ENCODE measurements at regions not wholly inside any gene's neighbourhood (a gene's known extent, or its start where the extent isn't known, plus 50 kb on each side); places are given as distances from the start of the nearest gene placed in this dataset.

GRCh38 chr6:167717455-167717854 is 109.3 kb upstream of the AFDN start:
- TF ChIP-seq CTCF (IDR thresholded peaks at IDR 0.05; ENCODE audit: low read depth, low read length) = no peak
- no peak for DNase-seq (ENCODE audit: low read depth, low spot score)
- no peak overlapping the region for H3K27ac ChIP-seq (ENCODE audit: low read depth, low read length)
- no peak overlapping the region for H3K4me3 ChIP-seq (ENCODE audit: low read depth, low read length)
- H3K27me3 ChIP-seq (ENCODE audit: control insufficient read depth, insufficient read depth, low read length) = no peaks in the 10 kb centered on the region
- ChIA-PET POLR2A (no interaction called here), CTCF (no interaction called here)
- H3K9me3 ChIP-seq (ENCODE audit: control insufficient read depth, insufficient read depth, low read length) = peaks cover 62% of the 10 kb centered on the region

- H3K9me3 ChIP-seq (ENCODE audit: control insufficient read depth, insufficient read depth, low read length) = peaks cover 62% of the 10 kb centered on the region
- no peak for TF ChIP-seq CTCF (IDR thresholded peaks at IDR 0.05; ENCODE audit: low read depth, low read length)
- POLR2A ChIA-PET = no interaction called here
- no peaks in the 10 kb centered on the region for H3K27me3 ChIP-seq (ENCODE audit: control insufficient read depth, insufficient read depth, low read length)
- CTCF ChIA-PET = no interaction called here
- no peak overlapping the region for H3K27ac ChIP-seq (ENCODE audit: low read depth, low read length)
- no peak for DNase-seq (ENCODE audit: low read depth, low spot score)
- H3K4me3 ChIP-seq (ENCODE audit: low read depth, low read length) = no peak overlapping the region
These were observed 108.8 kb upstream of the AFDN start for GRCh38 chr6:167717867-167718266.

- no peak overlapping the region for H3K4me3 ChIP-seq (ENCODE audit: low read depth, low read length)
- no peaks in the 10 kb centered on the region for H3K27me3 ChIP-seq (ENCODE audit: control insufficient read depth, insufficient read depth, low read length)
- H3K9me3 ChIP-seq (ENCODE audit: control insufficient read depth, insufficient read depth, low read length) = peaks cover 57% of the 10 kb centered on the region
- ChIA-PET POLR2A (no interaction called here), CTCF (no interaction called here)
- no peak for DNase-seq (ENCODE audit: low read depth, low spot score)
- H3K27ac ChIP-seq (ENCODE audit: low read depth, low read length) = no peak overlapping the region
- TF ChIP-seq CTCF (IDR thresholded peaks at IDR 0.05; ENCODE audit: low read depth, low read length) = no peak
These were observed 106.8 kb upstream of the AFDN start for GRCh38 chr6:167719920-167720319.

GRCh38 chr6:167720456-167721285 is 106.0 kb upstream of the AFDN start:
- POLR2A ChIA-PET = no interaction called here

More at GRCh38 chr6:167720456-167721285, 106.0 kb upstream of the AFDN start:
- DNase-seq (ENCODE audit: low read depth, low spot score) = no peak
- no peaks in the 10 kb centered on the region for H3K27me3 ChIP-seq (ENCODE audit: control insufficient read depth, insufficient read depth, low read length)
- H3K27ac ChIP-seq (ENCODE audit: low read depth, low read length) = no peak overlapping the region
- no peak for TF ChIP-seq CTCF (IDR thresholded peaks at IDR 0.05; ENCODE audit: low read depth, low read length)
- peaks cover 59% of the 10 kb centered on the region for H3K9me3 ChIP-seq (ENCODE audit: control insufficient read depth, insufficient read depth, low read length)
- no peak overlapping the region for H3K4me3 ChIP-seq (ENCODE audit: low read depth, low read length)
- CTCF ChIA-PET = no interaction called here
